PC-3 (cell line): ENCODE measurements at regions not wholly inside any gene's neighbourhood (a gene's known extent, or its start where the extent isn't known, plus 50 kb on each side); places are given as distances from the start of the nearest gene placed in this dataset.

Source experiments
- ATAC-seq: fragments of 200-7000 bp; cut with Tn5 transposase; 2 replicates; pipeline ENCODE4 v1.9.1; 2020; ENCODE audit warnings: mild to moderate bottlenecking, moderate library complexity
- BruUV-seq: library from RNA; stranded (reverse); fragments of 400-500 nt; replicated peaks from 2 replicates; lab custom pipeline; 2021; lab: Mats Ljungman, UMichigan
- CTCF ChIA-PET: fragments of 300-600 bp; sonication (Branson Sonifier 250); formaldehyde crosslinking; loops from one replicate; lab custom pipeline; 2022; ENCODE audit warnings: antibody characterized with exemption; lab: Charles Lee
- POLR2A ChIA-PET: fragments of 300-600 bp; sonication (Branson Sonifier 250); formaldehyde crosslinking; loops from one replicate; lab custom pipeline; 2022; ENCODE audit warnings: antibody characterized with exemption; ENCODE audit not compliant: unreplicated experiment; lab: Charles Lee
- DNase-seq: peaks from one replicate; pipeline ENCODE4 v3.0.0-alpha.2; 2015
- H2AFZ ChIP-seq: fragments of 300-600 bp; sonication (generic); 2 replicates; pipeline ENCODE4 v1.6.0; 2016; ENCODE audit warnings: antibody characterized with exemption, low read length
- H3F3A ChIP-seq: fragments of 300-600 bp; sonication (generic); one replicate; pipeline ENCODE4 v1.6.0; 2017; ENCODE audit warnings: antibody characterized with exemption, low read length, control low read depth, mild to moderate bottlenecking; ENCODE audit not compliant: unreplicated experiment
- H3K27ac ChIP-seq: fragments of 300-600 bp; sonication (generic); 2 replicates; pipeline ENCODE4 v1.5.1; 2016; ENCODE audit warnings: mild to moderate bottlenecking, low read length
- H3K27me3 ChIP-seq: fragments of 300-600 bp; sonication (generic); 2 replicates; pipeline ENCODE4 v1.6.1; 2016; ENCODE audit warnings: low read length, mixed read lengths
- H3K36me3 ChIP-seq: fragments of 300-600 bp; sonication (generic); 2 replicates; pipeline ENCODE4 v1.6.1; 2016; ENCODE audit warnings: low read depth, mixed run types, low read length, mixed read lengths
- H3K4me1 ChIP-seq: fragments of 300-600 bp; sonication (generic); 2 replicates; pipeline ENCODE4 v1.5.1; 2016; ENCODE audit warnings: low read length; ENCODE audit not compliant: insufficient read depth
- H3K4me2 ChIP-seq: fragments of 300-600 bp; sonication (generic); 2 replicates; pipeline ENCODE4 v1.6.0; 2016; ENCODE audit warnings: low read length
- H3K4me3 ChIP-seq: fragments of 300-600 bp; sonication (generic); 2 replicates; pipeline ENCODE4 v1.5.1; 2016; ENCODE audit warnings: mild to moderate bottlenecking, low read length, mixed read lengths
- H3K79me2 ChIP-seq: fragments of 300-600 bp; sonication (generic); 2 replicates; pipeline ENCODE4 v1.6.1; 2017; ENCODE audit warnings: low read length, mixed read lengths
- H3K9ac ChIP-seq: fragments of 300-600 bp; sonication (generic); 2 replicates; pipeline ENCODE4 v1.6.0; 2016; ENCODE audit warnings: mild to moderate bottlenecking, low read length
- H3K9me2 ChIP-seq: fragments of 300-600 bp; sonication (generic); replicated peaks from 2 replicates; pipeline ENCODE4 v1.6.1; 2016; ENCODE audit warnings: mixed run types, low read length, mixed read lengths
- H3K9me3 ChIP-seq: fragments of 300-600 bp; sonication (generic); 2 replicates; pipeline ENCODE4 v1.6.1; 2016; ENCODE audit warnings: low read length, mixed read lengths
- H4K20me1 ChIP-seq: fragments of 300-600 bp; sonication (generic); 2 replicates; pipeline ENCODE4 v1.6.1; 2016; ENCODE audit warnings: low read length, mixed read lengths
- EZH2 ChIP-seq: fragments of 300-600 bp; sonication (generic); IDR thresholded peaks from one replicate; pipeline ENCODE4 v1.6.1; 2017; ENCODE audit warnings: antibody characterized with exemption, mild to moderate bottlenecking, low read length; ENCODE audit not compliant: unreplicated experiment
- EZH2phosphoT487 ChIP-seq: fragments of 300-600 bp; sonication (generic); IDR thresholded peaks from 2 replicates; pipeline ENCODE4 v1.6.1; 2018; ENCODE audit warnings: mild to moderate bottlenecking, antibody characterized with exemption, low read length, borderline replicate concordance
- intact Hi-C: fragments of 100-400 bp; cut with micrococcal nuclease; formaldehyde crosslinking; loops from 2 replicates; pipeline ENCODE4 v1.9.0; 2023
- TF ChIP-seq, protein P1 (sequence below): fragments of 300-600 bp; sonication (generic); conservative IDR thresholded peaks from 2 replicates; pipeline ENCODE4 v1.5.1; 2017; ENCODE audit warnings: antibody characterized with exemption, low read depth, mild to moderate bottlenecking, low read length

GRCh38 chr3:14320219-14320618, 82.2 kb upstream of the SLC6A6 start:
- BruUV-seq = no TSS peak
- Histone ChIP-seq H3K79me2 (no peaks in the 10 kb centered on the region), H3K9me3 (no peaks in the 10 kb centered on the region), H4K20me1 (no peaks in the 10 kb centered on the region), H3K36me3 (no peaks in the 10 kb centered on the region), H3K9me2 (no peaks in the 10 kb centered on the region), H3K4me3 (no peak overlapping the region), H3F3A (no peaks in the 10 kb centered on the region), H3K4me2 (no peak overlapping the region), H2AFZ (peak overlapping the region; percentile 56; the same call in 1 of the 2 replicates), H3K27me3 (peaks cover 15% of the 10 kb centered on the region), H3K4me1 (peaks cover 11% of the 10 kb centered on the region), H3K9ac (no peak overlapping the region), H3K27ac (no peak overlapping the region)
- ChIA-PET POLR2A (no interaction called here), CTCF (no interaction called here)
- intact Hi-C loops = no loop called here
- no peak for TF ChIP-seq EZH2
- TF ChIP-seq EZH2phosphoT487 = no peak
- TF ChIP-seq, protein P1, sequence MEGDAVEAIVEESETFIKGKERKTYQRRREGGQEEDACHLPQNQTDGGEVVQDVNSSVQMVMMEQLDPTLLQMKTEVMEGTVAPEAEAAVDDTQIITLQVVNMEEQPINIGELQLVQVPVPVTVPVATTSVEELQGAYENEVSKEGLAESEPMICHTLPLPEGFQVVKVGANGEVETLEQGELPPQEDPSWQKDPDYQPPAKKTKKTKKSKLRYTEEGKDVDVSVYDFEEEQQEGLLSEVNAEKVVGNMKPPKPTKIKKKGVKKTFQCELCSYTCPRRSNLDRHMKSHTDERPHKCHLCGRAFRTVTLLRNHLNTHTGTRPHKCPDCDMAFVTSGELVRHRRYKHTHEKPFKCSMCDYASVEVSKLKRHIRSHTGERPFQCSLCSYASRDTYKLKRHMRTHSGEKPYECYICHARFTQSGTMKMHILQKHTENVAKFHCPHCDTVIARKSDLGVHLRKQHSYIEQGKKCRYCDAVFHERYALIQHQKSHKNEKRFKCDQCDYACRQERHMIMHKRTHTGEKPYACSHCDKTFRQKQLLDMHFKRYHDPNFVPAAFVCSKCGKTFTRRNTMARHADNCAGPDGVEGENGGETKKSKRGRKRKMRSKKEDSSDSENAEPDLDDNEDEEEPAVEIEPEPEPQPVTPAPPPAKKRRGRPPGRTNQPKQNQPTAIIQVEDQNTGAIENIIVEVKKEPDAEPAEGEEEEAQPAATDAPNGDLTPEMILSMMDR = no peak
- DNase-seq (no peak), ATAC-seq (no peak)

DNA sequence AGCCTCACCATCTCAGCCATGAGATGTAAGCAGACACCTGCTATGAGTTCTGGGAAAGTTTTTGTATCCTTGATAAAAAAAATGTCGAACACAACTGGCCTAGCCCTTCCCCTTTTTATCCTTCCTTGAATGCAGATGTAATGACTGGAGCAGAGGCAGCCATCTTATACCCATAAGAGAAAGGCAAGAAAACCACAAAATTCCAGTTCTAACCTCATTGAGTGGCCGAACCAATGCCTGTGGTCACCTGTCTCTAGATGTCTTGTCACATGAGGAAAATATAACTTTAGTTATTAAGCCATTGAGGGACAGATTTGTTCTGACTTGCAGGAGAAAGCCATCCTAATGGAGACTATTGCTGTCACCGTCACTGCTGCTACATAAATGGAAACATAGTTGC, 80.4 kb upstream of the SLC6A6 start:
- TF ChIP-seq, protein P1 = no peak
- TF ChIP-seq EZH2phosphoT487 (no peak), EZH2 (no peak)
- Histone ChIP-seq H3K27me3 (no peaks in the 10 kb centered on the region), H2AFZ (no peak overlapping the region), H3K4me3 (no peak overlapping the region), H3K9me3 (no peaks in the 10 kb centered on the region), H4K20me1 (no peaks in the 10 kb centered on the region), H3K4me1 (peaks cover 11% of the 10 kb centered on the region), H3K4me2 (no peak overlapping the region), H3K9ac (no peak overlapping the region), H3F3A (no peaks in the 10 kb centered on the region), H3K27ac (no peak overlapping the region), H3K9me2 (no peaks in the 10 kb centered on the region), H3K79me2 (no peaks in the 10 kb centered on the region), H3K36me3 (no peaks in the 10 kb centered on the region)
- ChIA-PET CTCF (no interaction called here), POLR2A (no interaction called here)
- no peak for ATAC-seq
- no TSS peak for BruUV-seq
- DNase-seq = no peak
- intact Hi-C loops = no loop called here

- H2AFZ ChIP-seq = no peak overlapping the region
- ChIA-PET POLR2A (no interaction called here), CTCF (no interaction called here)
- DNase-seq = no peak
- intact Hi-C loops = no loop called here
- no peaks in the 10 kb centered on the region for H3K36me3 ChIP-seq
- H3K79me2 ChIP-seq = no peaks in the 10 kb centered on the region
- H3K4me2 ChIP-seq = no peak overlapping the region
- no peak overlapping the region for H3K4me3 ChIP-seq
- H3K27ac ChIP-seq = no peak overlapping the region
- no peaks in the 10 kb centered on the region for H3K27me3 ChIP-seq
- no peaks in the 10 kb centered on the region for H3K9me3 ChIP-seq
- H3F3A ChIP-seq = no peaks in the 10 kb centered on the region
- BruUV-seq = no TSS peak
- no peak for ATAC-seq
- H3K9me2 ChIP-seq = no peaks in the 10 kb centered on the region
- TF ChIP-seq EZH2 (no peak), EZH2phosphoT487 (no peak)
- TF ChIP-seq, protein P1 = no peak
- H4K20me1 ChIP-seq = no peaks in the 10 kb centered on the region
- H3K9ac ChIP-seq = no peak overlapping the region
- H3K4me1 ChIP-seq = peaks cover 11% of the 10 kb centered on the region
These were observed 79.6 kb upstream of the SLC6A6 start for GRCh38 chr3:14322667-14323295.
